Natural killer cell treated with Interleukin-12 subunit alpha and Interleukin-12 subunit beta and Interleukin-15 and Interleukin-18, amount 100 ng/mL, for 72 hours (primary cell): ENCODE measurements at regions not wholly inside any gene's neighbourhood (a gene's known extent, or its start where the extent isn't known, plus 50 kb on each side); places are given as distances from the start of the nearest gene placed in this dataset.

Source experiments
- ATAC-seq, 2 donors: fragments of 150-1000 bp; cut with Tn5 transposase in 1 of 2; sonication (Bioruptor Pico), chemical (Tn5 transposase) in 1 of 2; 2 replicates each; pipeline ENCODE4 v1.10.0; 2021
- DNase-seq: peaks from one replicate; pipeline ENCODE4 v3.0.0; 2022; ENCODE audit warnings: low spot score
- H3K27ac Mint-ChIP-seq, 2 donors: 1 replicate in 1 of 2; 2 replicates in 1 of 2; pipeline ENCODE4 v1.8.0; 2022; ENCODE audit warnings: mixed read lengths in 2 of 2, mild to moderate bottlenecking in 1 of 2, moderate library complexity in 1 of 2
- H3K27me3 Mint-ChIP-seq, 2 donors: 1 replicate in 1 of 2; 2 replicates in 1 of 2; pipeline ENCODE4 v1.8.0; 2022; ENCODE audit warnings: mixed read lengths in 2 of 2
- H3K36me3 Mint-ChIP-seq: one replicate; pipeline ENCODE4 v1.8.0; 2022; ENCODE audit warnings: mixed read lengths
- H3K4me1 Mint-ChIP-seq, 2 donors: 1 replicate in 1 of 2; 2 replicates in 1 of 2; pipeline ENCODE4 v1.8.0; 2022; ENCODE audit warnings: low read depth in 2 of 2, mixed read lengths in 2 of 2, mild to moderate bottlenecking in 1 of 2
- H3K4me3 Mint-ChIP-seq: one replicate; pipeline ENCODE4 v1.8.0; 2022; ENCODE audit warnings: mixed read lengths
- H3K9me3 Mint-ChIP-seq: 2 replicates; pipeline ENCODE4 v1.8.0; 2022; ENCODE audit warnings: mixed read lengths

DNA sequence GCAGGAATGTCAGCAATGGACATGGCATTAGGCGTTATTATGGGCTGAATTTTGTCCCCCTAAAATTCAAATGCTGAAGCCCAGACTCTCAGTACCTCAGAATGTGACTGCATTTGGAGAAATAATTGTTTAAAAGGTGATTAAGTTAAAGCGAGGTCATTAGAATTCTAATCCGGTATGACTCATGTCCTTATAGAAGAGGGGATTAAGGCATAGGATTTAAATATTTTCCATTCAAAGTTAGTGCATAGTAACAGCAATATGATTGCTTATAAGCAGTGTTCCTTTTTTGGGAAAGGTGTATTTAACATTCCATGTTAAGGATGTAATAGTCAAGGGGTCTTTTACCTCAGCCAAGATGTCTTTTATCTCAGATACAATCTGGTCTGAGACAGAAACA, 95.5 kb downstream of the NHLRC3 start:
- Mint-ChIP-seq H3K27ac (no peak overlapping the region), H3K9me3 (peaks cover 7% of the 10 kb centered on the region), H3K27me3 (peaks cover 3 to 11% of the 10 kb centered on the region in 2 donors), H3K4me3 (no peak overlapping the region), H3K4me1 (no peaks in the 10 kb centered on the region), H3K36me3 (no peaks in the 10 kb centered on the region)
- DNase-seq (no peak), ATAC-seq (no peak)

DNA sequence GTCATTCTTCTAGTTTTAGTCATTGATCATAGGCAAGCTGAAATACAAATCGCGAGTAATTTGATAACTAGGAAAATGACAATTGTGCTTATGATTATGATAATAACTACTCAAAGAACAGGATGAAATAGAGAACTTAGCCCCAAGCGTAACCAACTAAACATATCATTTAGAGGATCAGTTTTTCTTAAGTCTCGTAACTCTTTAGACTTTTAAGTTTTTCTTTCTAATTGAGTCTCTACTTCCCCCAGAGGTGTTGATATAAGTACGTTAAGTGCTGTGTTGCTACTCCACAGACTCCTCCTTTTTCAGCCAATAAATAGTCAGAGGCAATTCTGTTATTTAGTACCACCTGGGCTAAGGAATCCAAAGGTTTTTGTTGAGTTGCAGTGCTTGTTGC, 96.3 kb downstream of the NHLRC3 start:
- Mint-ChIP-seq H3K4me1 (no peaks in the 10 kb centered on the region), H3K36me3 (no peaks in the 10 kb centered on the region), H3K27ac (no peak overlapping the region), H3K27me3 (peaks cover 3 to 7% of the 10 kb centered on the region in 2 donors), H3K4me3 (no peak overlapping the region), H3K9me3 (peaks cover 7% of the 10 kb centered on the region)
- no peak for ATAC-seq
- no peak for DNase-seq

DNA sequence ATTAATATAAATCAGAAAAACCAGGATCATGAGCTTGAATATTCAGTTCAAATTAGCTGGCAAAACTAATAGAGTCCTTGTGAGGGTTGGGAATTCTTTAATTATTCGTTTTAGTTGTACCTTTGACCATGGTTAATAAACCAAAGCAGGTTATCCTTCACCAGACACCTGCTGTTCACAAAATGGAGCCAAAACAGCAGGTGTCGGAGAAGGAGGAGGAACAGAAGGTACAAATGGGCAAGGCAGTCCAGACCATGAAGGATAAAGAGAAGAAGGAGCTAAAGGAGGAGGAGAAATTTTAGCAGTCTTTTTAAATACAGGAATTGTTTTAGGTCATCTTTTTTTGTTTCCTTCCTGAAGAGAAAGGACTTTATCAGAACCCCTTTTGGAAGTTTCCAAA, 106.1 kb downstream of the NHLRC3 start:
- ATAC-seq = no peak
- Mint-ChIP-seq H3K36me3 (no peaks in the 10 kb centered on the region), H3K9me3 (peaks cover 5% of the 10 kb centered on the region), H3K4me1 (peaks cover 0 to 3% of the 10 kb centered on the region in 2 donors), H3K27me3 (peaks cover 0 to 25% of the 10 kb centered on the region in 2 donors), H3K27ac (no peak overlapping the region), H3K4me3 (no peak overlapping the region)
- no peak for DNase-seq

DNA sequence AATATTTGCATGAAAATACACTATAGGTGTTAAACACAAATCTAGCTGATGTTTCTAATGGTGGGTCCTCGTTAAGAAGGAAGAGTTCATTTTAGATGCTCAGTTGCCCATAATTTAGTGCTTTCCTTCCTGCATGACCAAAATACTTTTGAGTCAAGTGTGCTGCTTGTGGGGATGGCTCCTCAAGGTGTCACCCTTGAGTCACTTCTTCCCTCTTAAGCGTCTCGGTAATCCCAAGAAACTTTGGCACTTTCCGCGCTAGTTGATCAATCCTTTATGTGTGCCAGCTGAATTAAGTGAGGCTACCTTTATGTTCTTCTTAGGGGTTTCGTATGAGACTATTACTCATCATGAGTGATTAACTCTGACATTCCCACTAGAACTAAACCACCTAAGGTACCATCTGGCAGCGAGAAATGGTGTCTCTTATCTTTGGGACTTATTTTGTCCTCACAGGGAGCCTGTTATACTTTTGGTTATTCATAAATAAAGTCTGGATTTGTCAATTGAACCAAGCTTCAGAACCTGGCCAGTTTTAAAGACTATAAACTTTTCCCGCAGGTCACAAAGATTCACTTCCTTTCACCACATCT, 106.8 kb downstream of the NHLRC3 start:
- Mint-ChIP-seq H3K27me3 (peaks cover 0 to 31% of the 10 kb centered on the region in 2 donors), H3K4me1 (peaks cover 0 to 3% of the 10 kb centered on the region in 2 donors), H3K9me3 (peaks cover 5% of the 10 kb centered on the region), H3K4me3 (no peak overlapping the region), H3K36me3 (no peaks in the 10 kb centered on the region), H3K27ac (no peak overlapping the region)
- DNase-seq (no peak), ATAC-seq (no peak)

DNA sequence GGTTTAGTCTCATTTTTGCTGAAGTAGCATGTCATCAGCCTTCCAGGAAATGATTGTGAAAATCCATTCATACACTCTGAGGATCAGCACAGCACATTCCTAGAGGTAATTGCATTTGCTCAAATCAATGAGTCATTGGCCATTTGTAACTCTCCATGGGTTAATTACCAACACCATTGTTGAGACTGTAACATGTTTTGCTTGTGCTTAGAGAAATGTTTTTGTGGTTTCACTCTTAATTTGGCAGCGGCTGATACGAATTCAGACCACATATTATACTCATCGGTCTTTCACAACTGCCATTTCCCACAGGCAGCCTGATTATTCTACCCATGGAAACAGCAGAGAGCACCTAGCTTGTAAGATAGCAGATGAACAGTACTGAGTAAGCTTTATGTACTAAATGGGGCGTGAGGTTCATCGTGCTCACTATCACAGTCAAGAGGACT, 110.3 kb downstream of the NHLRC3 start:
- ATAC-seq = no peak
- Mint-ChIP-seq H3K27ac (no peak overlapping the region), H3K4me1 (peaks cover 0 to 3% of the 10 kb centered on the region in 2 donors)

DNA sequence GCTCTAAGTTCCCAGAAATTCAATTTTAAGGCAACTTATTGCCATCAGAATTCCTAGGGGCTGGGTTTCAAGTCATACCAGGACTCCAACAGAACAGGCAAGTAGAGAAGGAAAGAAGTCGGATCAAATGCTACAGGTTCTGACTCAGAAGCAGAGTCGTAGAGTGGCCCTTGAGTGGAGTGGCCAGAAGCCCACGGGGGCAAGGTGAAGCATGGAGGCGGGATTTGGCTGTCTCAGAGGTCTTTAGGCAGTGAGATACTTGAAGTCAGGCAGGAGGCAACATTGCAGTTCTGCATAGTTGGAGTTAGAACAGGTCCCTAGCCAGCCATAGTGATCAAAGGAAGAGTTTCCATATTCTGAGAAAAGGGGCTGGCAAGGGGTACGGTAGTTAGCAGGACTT, 111.6 kb downstream of the NHLRC3 start:
- H3K27me3 Mint-ChIP-seq = peaks cover 0 to 29% of the 10 kb centered on the region in 2 donors
- no peak overlapping the region for H3K27ac Mint-ChIP-seq
- DNase-seq (no peak), ATAC-seq (no peak)
- no peak overlapping the region for H3K4me3 Mint-ChIP-seq
- peaks cover 5% of the 10 kb centered on the region for H3K9me3 Mint-ChIP-seq
- H3K4me1 Mint-ChIP-seq = peaks cover 0 to 3% of the 10 kb centered on the region in 2 donors
- no peaks in the 10 kb centered on the region for H3K36me3 Mint-ChIP-seq

More for the DNA sequence above, 110.3 kb downstream of the NHLRC3 start:
- Mint-ChIP-seq H3K27me3 (peaks cover 0 to 30% of the 10 kb centered on the region in 2 donors), H3K4me3 (no peak overlapping the region), H3K9me3 (peaks cover 5% of the 10 kb centered on the region), H3K36me3 (no peaks in the 10 kb centered on the region)
- no peak for DNase-seq

DNA sequence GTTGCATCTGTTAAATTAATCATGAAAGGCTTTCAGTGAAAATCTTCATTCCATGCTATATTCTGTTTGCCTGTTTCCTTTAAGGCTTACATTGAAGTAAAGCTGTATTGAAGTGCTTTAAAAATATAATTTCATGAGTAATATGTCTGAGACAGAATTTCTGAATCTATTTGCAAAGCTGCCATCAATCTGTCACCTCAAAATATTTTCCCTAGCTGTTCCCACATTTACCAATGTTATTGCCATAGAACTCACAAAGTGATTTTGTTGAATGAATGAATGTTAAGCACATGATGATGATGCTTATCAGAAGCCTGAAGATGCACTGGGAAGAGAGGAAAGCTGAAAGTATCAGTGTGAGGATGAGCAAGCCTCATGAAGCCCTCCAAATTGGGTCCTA, 115.8 kb downstream of the NHLRC3 start:
- no peak for DNase-seq
- no peak overlapping the region for H3K27ac Mint-ChIP-seq
- peaks cover 0 to 38% of the 10 kb centered on the region in 2 donors for H3K27me3 Mint-ChIP-seq
- no peak overlapping the region for H3K4me3 Mint-ChIP-seq
- H3K36me3 Mint-ChIP-seq = no peaks in the 10 kb centered on the region
- no peaks in the 10 kb centered on the region for H3K4me1 Mint-ChIP-seq
- no peaks in the 10 kb centered on the region for H3K9me3 Mint-ChIP-seq
- ATAC-seq = no peak

DNA sequence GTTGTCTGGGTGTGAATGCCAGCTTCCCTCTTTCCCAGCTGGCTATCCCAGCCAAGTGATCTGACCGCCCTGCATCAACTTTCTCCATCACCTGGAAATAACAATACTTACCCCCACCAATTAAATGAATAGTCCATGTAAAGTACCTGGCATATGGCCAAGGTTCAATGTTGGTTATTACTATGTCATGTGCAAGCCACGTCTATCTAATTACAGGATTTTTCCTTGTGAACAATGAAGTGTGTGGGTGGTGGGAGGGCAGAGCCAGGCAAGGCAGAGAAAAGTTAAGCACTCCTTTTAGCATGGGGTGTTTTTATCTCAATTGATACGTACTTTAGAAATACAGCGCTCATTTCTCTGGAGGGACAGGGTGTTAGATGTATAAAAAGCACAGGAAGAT, 121.1 kb downstream of the NHLRC3 start:
- Mint-ChIP-seq H3K9me3 (peaks cover 3% of the 10 kb centered on the region), H3K27ac (no peak overlapping the region), H3K4me3 (no peak overlapping the region), H3K27me3 (peaks cover 0 to 28% of the 10 kb centered on the region in 2 donors), H3K4me1 (no peaks in the 10 kb centered on the region), H3K36me3 (no peaks in the 10 kb centered on the region)
- DNase-seq (no peak), ATAC-seq (no peak)

DNA sequence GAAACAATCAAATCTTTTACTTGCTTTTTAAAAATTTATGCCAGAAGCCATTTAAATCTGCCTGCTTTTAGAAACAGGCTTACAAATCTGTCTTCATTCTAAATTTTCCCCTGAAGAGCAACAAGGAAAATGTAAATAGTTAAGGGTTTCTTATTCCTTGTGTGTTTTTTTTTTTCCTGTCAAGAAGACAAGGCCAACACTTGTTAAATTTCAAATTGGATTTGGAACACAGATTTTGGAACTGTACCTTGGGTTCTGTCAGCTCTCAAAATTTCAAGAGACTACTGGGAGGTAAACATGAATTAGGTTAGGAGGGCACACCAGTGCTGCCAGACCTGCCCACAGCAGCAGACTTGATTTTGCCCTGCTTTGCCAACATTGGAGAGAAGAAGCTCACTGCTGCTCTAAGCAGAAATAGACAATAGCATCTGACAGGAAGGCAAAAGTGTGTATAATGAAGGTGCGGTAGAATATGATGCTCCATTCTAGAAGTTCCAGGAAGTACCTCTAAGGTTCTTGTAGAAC, 121.7 kb downstream of the NHLRC3 start:
- Mint-ChIP-seq H3K4me3 (no peak overlapping the region), H3K27me3 (peaks cover 0 to 26% of the 10 kb centered on the region in 2 donors), H3K36me3 (no peaks in the 10 kb centered on the region), H3K4me1 (no peaks in the 10 kb centered on the region), H3K27ac (no peak overlapping the region), H3K9me3 (peaks cover 3% of the 10 kb centered on the region)
- DNase-seq = no peak
- no peak for ATAC-seq

DNA sequence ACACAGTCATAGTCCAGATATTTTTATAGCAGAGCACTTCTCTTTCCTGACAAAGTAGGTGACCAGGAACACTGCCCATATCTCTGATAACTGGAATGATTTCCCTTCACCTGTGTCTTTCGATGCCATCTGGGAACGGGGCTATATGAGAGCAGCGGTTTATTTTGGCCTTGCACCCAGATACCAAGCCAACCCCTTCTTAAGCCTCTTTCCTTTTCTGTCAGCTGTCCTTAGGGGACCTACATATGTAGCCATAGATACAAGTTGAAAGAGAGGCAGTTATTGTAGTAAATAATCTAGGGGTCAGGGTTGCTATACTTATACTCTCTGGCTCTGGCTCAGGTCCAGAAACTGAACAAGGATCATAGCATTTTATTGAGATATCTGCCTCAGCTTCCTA, 128.8 kb downstream of the NHLRC3 start:
- no peak for DNase-seq
- no peak for ATAC-seq
- Mint-ChIP-seq H3K36me3 (no peaks in the 10 kb centered on the region), H3K4me1 (no peaks in the 10 kb centered on the region), H3K27me3 (no peaks in the 10 kb centered on the region), H3K4me3 (no peak overlapping the region), H3K9me3 (no peaks in the 10 kb centered on the region), H3K27ac (no peak overlapping the region)

DNA sequence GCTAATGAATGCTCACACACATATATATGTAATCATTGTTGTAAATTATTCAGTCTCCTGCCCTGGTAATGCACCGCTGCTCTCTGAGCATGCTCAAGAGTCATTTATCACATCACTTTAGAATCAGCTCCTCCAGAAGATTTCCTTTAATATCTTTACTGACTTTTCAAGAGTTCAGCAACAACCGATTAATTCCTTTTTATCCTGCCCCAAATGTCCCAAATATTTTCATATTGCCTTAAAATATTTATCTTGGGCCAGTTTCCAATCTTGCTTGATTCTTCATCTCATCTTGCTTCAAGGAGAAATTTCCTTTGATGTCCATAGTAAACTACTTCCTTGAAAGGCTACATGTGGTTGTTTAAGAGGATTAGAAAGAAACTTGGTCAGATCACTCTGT, 132.5 kb downstream of the NHLRC3 start:
- Mint-ChIP-seq H3K4me3 (no peak overlapping the region), H3K27ac (no peak overlapping the region), H3K27me3 (peaks cover 0 to 7% of the 10 kb centered on the region in 2 donors), H3K36me3 (no peaks in the 10 kb centered on the region), H3K9me3 (no peaks in the 10 kb centered on the region), H3K4me1 (no peaks in the 10 kb centered on the region)
- ATAC-seq (no peak), DNase-seq (no peak)

DNA sequence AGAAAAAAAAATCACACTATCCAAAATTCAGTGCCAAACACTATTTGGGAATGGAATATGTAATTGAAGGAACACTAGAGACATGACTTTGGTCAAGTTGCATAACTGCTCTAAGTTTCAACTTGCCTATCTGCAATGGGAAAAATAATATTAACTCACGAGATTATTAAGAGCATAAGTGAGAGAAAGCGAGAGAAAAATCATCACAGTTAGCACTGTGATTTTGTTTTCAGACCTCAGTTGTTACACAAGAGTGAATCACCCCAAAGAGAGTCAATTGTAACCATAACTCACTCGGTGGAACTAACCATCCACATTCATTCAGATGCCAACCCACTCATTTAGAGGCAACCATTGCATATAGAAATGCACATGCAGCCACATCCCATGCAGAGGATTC, 147.1 kb downstream of the NHLRC3 start:
- H3K36me3 Mint-ChIP-seq = no peaks in the 10 kb centered on the region
- H3K4me3 Mint-ChIP-seq = no peak overlapping the region
- ATAC-seq = no peak
- H3K4me1 Mint-ChIP-seq = no peaks in the 10 kb centered on the region
- no peak for DNase-seq
- no peak overlapping the region for H3K27ac Mint-ChIP-seq
- no peaks in the 10 kb centered on the region for H3K27me3 Mint-ChIP-seq
- H3K9me3 Mint-ChIP-seq = peaks cover 4% of the 10 kb centered on the region

DNA sequence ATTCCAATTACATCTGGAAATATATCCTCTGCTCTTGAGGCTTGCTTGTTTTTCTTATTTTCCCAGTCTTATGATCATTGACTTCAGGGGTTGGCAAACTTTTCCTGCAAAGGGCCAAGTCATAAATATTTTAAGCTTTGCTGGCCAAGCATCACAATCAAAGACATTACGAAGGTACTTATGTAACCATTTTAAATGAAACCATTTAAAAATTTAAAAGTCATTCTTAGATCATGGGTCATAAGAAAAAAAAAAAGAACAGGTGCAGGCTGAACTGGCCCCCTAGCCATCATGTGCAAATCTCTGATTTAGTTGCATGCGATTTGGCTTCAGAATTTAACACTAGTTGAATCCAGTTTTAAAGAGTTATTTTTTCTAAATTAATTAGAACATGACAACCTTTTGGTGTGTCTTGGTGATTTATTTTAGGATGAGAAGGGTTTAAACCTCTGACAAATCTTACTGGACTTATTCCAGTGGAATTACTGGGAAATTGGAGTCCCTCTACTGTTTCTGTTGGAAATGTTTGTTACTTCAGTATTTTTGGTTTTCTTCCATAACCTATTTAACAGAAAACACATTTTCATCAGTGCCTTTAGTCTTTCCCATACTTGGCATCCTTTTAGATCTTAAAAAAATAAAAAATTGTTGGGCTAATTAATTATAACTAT, 148.1 kb downstream of the NHLRC3 start:
- no peak overlapping the region for H3K27ac Mint-ChIP-seq
- no peaks in the 10 kb centered on the region for H3K4me1 Mint-ChIP-seq
- no peaks in the 10 kb centered on the region for H3K9me3 Mint-ChIP-seq
- H3K27me3 Mint-ChIP-seq = no peaks in the 10 kb centered on the region
- ATAC-seq (no peak), DNase-seq (no peak)
- H3K4me3 Mint-ChIP-seq = no peak overlapping the region
- H3K36me3 Mint-ChIP-seq = no peaks in the 10 kb centered on the region

DNA sequence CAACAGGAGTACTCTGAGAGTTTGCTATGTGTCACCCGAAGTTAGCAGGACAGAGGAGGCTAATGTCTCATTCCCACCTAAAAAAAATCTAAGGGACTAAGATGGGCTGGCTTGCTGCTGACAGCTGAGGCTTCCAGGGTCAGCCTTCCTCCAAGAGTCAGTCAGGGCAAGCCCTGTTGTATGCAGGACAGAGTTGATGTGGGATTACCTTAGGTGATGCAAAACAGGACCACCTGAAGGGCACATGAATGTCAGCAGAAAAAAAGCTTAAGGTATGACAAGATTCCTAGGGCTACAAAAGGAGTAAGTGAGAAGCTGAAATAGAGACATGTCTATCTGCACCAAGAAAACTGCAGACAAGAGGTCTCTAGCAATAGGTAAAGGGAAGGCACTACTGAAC, 151.5 kb downstream of the NHLRC3 start:
- peaks cover 5% of the 10 kb centered on the region for H3K9me3 Mint-ChIP-seq
- no peak overlapping the region for H3K27ac Mint-ChIP-seq

More for the DNA sequence above, 151.5 kb downstream of the NHLRC3 start:
- no peaks in the 10 kb centered on the region for H3K36me3 Mint-ChIP-seq
- peaks cover 0 to 8% of the 10 kb centered on the region in 2 donors for H3K27me3 Mint-ChIP-seq
- DNase-seq = no peak
- no peak overlapping the region for H3K4me3 Mint-ChIP-seq
- no peaks in the 10 kb centered on the region for H3K4me1 Mint-ChIP-seq
- ATAC-seq = no peak
